DMS53 treated with DMSO at 0.1 percent for 48 hours (cell line): ENCODE measurements at regions not wholly inside any gene's neighbourhood (a gene's known extent, or its start where the extent isn't known, plus 50 kb on each side); places are given as distances from the start of the nearest gene placed in this dataset.

Experiments
- DNase-seq: peaks from one replicate; lab custom pipeline; 2025; ENCODE audit not compliant: unreplicated experiment; lab: John Stamatoyannopoulos, UW

DNA sequence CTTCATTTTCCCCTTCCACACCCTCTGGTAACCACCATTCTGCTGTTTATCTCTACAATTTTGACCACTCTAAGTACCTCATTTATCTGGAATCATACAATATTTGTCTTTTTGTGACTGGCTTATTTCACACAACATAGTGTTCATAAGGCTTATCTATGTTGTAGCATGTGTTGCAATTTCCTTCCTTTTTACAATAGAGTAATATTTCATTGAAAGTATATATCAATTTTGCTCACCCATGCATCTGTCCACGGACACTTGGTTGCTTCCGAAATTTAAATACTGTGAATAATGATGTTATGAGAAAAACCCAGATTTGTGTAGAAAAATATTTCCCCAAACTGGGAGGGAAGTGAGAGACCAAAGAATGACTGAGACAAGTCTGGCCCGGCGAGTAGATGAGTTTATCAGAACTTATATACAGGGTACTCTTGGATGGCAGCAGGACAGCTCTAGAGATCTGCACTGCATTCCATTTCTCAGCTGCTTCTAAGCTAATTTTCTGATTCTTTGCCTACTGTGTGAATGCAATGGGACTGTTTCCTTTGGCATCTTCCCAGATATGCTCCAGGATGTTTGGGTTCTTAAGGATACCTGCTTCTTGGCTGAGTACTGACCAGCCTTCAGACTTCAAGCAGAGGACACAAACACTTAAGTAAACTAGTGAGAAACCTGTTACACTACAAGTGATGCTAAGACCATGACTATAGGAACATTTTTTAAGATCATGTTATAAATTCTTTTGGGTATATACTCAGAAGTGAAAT, 834.0 kb upstream of the PCDH9 start:
- DNase-seq = no peak

DNA sequence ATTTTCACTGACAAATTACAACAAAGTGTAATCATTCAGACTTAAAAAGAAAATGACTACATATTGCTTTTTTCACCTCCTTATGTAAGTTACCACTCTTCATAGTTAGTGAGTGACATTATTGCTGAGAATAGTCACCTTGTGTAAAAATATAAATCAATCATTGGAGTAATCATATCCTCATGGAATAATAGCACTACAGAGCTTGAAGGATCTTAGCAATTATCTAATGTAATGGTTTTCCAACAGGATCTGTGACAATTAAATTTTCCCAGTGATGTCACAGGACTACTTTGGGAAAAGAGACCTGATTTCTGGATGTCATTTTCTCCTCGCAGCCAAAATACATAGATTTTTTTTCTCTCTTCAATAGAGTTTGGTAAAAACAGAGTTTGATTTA, 833.0 kb upstream of the PCDH9 start:
- no peak for DNase-seq

DNA sequence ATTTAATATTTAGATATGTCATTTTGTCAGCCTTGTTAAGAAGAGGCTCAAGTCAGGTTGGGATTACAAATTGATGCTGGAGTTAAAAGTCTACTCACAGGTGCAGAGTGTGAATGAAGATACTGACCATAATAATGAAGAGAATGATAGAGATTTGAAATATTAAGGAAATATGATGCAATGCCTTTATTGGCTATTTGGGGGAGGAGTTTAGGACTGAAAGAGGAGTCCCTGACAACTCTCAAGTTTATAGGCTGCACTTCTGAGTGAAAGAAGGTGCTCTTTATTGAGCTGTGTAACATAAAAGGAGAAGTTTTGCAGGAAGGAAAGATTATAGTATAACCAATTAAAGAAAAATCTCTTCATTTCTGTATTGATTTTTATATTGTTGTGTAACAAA, 827.7 kb upstream of the PCDH9 start:
- DNase-seq = no peak

DNA sequence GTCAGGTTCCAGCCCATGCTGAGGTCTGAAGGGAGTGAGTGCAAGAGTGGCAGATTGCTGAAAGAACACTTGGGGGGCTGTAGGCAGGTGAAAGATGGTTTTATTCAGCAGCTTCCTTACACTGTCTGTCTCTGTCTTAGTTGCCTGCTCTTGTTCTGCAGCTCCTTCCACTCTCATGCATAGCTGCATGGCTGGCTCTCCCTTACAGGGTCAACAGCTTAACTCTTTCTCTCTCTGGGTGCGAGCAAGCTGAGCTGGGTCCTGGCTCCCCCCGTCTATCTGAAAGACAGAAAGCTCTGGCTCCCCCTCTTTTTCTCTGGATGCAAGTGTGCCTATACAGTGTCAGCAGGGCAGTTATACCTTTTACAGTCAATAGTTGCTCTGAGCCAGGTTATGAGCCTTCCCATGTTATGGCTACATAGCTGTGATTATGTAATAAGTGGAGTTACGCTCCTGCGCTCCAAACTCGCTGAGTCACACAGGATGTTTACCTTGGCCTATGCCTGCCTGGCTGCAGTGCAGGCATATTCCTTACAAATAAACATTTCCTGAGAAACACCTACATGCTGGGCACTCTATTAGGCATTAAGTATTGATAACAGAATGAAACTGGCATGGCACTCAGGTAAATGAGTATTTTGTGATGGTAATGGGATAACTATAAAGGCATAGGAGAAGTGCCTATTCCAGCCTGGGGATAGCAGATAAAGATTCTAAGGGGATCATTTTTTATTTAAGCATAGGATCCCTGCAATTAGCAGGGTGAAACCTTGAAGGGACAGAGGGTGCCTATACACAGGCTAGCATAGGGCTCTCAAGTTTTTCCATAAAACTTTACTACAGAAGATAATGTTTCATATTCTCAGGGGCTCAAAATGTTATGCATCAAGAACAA, 826.9 kb upstream of the PCDH9 start:
- DNase-seq = peak; percentile 56

DNA sequence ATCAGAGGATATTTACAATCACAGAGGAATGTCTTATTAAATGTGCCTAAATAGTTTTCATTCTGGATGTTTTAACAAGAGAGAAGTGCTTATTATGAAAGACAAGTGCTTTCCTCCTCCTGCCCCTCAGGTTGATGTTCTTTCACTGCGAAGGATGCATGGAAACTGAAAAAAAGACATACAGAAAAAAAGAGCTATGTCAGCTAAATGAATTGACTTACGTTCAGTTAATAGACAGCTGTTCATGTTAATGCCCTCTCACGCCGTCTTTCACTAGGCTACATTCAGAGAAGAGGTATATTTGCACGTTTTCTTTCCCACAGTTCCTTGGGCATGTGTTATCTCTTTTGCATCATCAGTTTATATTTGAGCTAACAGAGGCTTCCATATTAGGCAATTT, 821.8 kb upstream of the PCDH9 start:
- no peak for DNase-seq

- no peak for DNase-seq
Measured at GRCh38 chr13:68050761-68051160, 820.6 kb upstream of the PCDH9 start.

DNA sequence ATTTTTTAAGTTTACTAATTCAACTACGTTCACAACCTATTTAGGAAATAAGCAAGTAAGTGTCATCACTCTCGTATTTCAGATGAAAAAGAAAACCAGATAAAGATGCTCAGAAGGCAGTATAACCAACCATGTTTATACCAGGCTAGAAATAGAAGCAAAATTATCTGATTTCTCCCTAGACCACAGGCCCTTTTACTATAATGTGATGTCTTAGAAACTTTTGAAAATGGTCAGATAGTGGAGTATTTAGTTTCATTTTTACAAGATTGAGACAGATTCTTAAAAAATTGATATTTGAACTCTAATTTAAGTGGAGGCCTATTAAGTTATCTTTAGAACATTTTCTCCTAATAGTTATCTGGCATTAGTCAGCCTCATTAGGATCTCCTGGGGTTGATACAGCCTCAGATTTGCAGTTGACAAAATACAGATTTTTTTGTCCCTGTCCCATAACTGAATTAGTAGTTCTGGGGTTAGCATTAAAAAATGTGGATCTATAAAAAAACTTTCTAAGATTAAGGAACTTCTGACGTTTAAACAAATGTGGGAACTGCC, 818.7 kb upstream of the PCDH9 start:
- DNase-seq = no peak

DNA sequence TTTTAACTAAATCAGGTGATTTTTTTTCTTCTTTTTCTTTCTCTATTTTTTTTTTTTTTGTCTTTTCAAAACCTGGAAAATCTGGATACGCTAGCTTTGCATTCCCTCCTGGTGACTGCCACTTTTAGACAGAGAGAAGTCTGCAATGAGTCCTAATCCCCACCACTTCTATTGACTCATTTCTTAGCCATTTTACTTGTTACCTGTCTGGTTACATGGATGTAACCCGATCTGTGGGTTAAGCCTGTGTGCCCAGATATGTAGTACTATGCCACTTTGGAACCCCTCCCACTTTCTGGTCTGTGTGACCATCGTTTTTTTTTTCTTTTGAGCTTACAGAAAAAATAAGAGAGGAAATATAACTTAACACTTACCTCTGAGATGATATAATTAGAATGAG, 817.8 kb upstream of the PCDH9 start:
- DNase-seq = no peak

- DNase-seq = no peak
Measured at GRCh38 chr13:68046903-68047302, 816.8 kb upstream of the PCDH9 start.

DNA sequence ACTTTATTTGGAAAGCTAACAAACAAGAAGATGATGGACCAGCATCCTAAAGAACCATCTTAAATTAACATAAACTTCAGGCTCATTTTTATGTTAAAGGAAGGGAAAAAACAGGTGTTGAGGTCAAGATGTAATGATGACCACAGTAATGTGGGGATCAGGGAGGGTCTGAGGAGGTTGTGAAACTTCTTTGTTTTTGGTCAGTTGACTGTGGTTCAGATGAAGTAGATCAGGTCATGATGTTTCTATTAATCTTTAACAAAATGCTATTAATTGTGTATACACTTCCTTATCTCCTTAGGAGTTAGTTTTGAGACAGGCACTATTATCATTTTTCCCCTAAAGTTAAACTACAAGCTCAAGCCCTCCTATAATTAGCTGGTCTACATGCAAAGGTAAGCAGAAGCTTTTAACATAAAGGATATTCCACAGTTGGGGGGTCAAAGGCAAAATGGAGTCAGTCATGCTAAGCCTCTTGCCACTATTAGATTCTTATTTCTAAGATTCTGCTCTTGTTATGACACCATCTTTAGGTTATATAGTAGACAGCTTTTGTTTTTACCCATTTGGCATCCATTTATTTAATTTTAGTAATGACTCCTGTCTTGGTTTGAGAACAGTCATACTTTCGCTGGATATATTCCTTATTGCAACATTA, 800.1 kb upstream of the PCDH9 start:
- no peak for DNase-seq

- no peak for DNase-seq
Measured at GRCh38 chr13:68028701-68029100, 798.6 kb upstream of the PCDH9 start.

GRCh38 chr13:68027306-68027705, 797.2 kb upstream of the PCDH9 start:
- DNase-seq = no peak

GRCh38 chr13:68026077-68026476, 795.9 kb upstream of the PCDH9 start:
- DNase-seq = no peak

DNA sequence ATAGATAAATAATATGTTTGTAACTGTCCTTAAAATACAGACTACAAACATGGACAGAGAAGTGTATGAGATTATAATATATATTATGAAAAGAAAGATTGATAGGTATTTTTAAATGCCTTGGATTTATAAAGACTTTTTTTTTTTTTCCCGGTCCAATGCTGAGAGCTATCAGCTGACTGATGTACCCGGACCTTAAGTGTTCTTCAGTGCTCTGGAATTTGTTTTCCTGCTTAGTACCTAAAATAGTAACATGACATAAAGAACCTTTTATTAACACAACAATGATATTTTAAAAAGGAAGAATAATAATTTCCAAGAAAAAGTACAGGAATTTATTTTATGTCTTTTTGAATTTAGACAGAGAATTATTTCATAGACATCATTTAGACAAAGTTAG, 795.5 kb upstream of the PCDH9 start:
- no peak for DNase-seq

DNA sequence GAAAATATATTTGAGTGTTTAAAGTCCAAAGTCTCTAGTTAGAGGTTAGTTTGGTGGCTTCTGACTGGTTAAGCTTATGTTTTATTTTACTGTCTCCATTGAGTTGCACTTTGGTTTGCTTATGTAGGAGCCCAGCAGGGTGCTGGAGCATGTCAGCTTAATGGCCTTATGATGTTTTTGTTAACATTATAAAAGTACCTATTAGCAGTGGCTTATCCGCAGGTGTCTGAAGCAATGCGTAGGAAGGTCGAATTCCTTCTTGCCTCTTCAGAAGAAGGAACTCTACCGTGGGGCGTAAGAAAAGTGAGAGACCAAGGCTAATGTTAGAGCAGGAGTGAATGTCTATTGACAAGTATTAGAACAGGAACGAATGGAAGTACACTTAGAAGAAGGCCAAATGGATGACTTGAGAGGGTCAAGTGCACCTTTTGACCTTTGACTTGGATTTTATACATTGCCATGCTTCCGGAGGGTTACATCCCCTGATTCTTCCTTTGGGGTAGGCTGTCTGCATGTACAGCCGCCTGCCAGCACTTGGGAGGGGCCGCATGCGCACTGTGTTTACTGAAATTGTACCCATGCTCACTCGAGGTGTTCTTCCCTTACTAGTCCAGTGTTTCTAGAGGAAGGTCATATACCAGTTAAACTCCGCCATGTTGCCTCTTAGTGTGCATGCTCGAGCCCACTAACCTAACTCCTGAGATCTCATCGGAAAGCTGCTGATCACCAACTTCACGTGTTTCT, 793.9 kb upstream of the PCDH9 start:
- DNase-seq = no peak

- no peak for DNase-seq
Measured at GRCh38 chr13:68019901-68020300, 789.8 kb upstream of the PCDH9 start.

- no peak for DNase-seq
Measured at GRCh38 chr13:68009546-68009945, 779.4 kb upstream of the PCDH9 start.

DNA sequence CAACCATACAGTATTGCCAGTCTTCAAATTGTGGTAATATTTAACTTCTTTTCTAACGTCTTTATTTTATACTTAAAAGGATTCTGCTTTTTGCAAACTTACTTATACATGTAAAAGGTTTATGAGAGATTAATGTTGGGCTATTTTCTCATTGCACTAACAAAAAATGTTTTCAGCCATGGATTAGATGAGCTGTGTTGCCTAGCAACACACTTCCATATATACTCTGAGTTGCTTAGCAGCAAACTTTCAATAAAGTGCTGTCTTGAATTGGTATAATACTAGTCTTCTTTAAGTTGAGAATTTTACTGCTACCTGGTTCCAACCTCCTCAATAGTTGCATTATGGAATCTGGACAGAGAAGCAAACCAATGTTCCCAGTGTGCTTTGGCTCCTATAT, 777.4 kb upstream of the PCDH9 start:
- no peak for DNase-seq

DNA sequence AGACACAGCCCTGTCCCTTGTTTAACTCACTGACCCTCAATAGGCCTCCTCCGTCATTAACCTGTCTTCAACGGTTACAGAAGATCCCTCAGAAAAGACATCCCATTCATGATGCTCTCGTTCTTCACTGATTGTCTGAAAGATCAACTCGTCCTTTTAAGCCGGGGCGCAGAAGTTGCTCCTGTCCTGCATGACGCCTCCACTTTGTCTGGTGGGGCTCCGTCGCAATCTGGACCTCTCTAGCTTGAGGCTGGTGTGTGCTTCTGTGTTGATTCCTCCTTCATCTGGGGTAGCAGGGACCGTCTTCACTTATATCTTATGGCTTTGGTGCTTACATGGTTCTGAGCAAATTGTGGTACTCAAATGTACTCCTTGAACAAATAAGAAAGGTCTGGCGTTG, 766.0 kb upstream of the PCDH9 start:
- no peak for DNase-seq

- no peak for DNase-seq
Measured at GRCh38 chr13:67990868-67991267, 760.7 kb upstream of the PCDH9 start.

GRCh38 chr13:67986234-67986633, 756.1 kb upstream of the PCDH9 start:
- DNase-seq = no peak
